HEK293 (cell line): ENCODE measurements at regions not wholly inside any gene's neighbourhood (a gene's known extent, or its start where the extent isn't known, plus 50 kb on each side); places are given as distances from the start of the nearest gene placed in this dataset.

Experiments
- CTCF ChIA-PET: fragments of 350-600 bp; formaldehyde crosslinking; extraction: SDS; loops from one replicate; lab custom pipeline; 2021; ENCODE audit warnings: antibody characterized with exemption; lab: Yijun Ruan, JAX
- POLR2A ChIA-PET: fragments of 300-600 bp; formaldehyde crosslinking; extraction: SDS; loops from one replicate; lab custom pipeline; 2020; ENCODE audit warnings: antibody characterized with exemption, inconsistent platforms; lab: Yijun Ruan, JAX
- H3K27ac ChIP-seq: fragments of 200-500 bp; sonication (Bioruptor generic); 2 replicates; pipeline ENCODE4 v1.5.1; 2014; ENCODE audit warnings: low read depth, low read length, control low read depth, inconsistent platforms; ENCODE audit errors: extremely low read depth
- H3K36me3 ChIP-seq, 2 experiments: fragments of 200-500 bp in 1 of 2; sonication (Bioruptor generic) in 1 of 2; 1 replicate in 1 of 2; 2 replicates in 1 of 2; pipeline ENCODE4 v1.5.1; 2014 to 2017; ENCODE audit warnings: inconsistent platforms in 2 of 2, low read length in 2 of 2; ENCODE audit not compliant: control insufficient read depth in 2 of 2, insufficient read depth in 1 of 2
- H3K4me1 ChIP-seq: fragments of 200-500 bp; sonication (Bioruptor generic); 2 replicates; pipeline ENCODE4 v1.5.1; 2014; ENCODE audit warnings: mild to moderate bottlenecking, low read length, inconsistent platforms; ENCODE audit not compliant: control insufficient read depth, insufficient read depth
- H3K4me3 ChIP-seq: 2 replicates; pipeline ENCODE4 v1.5.1; 2011; ENCODE audit warnings: low read depth, mild to moderate bottlenecking, control low read depth, low read length, moderate library complexity
- H3K9me3 ChIP-seq: fragments of 200-500 bp; sonication (Bioruptor generic); 2 replicates; pipeline ENCODE4 v1.5.1; 2014; ENCODE audit warnings: low read depth, low read length, inconsistent platforms; ENCODE audit not compliant: control insufficient read depth, insufficient read depth
- FEZF1 ChIP-seq: fragments of 450-650 bp; formaldehyde crosslinking; IDR thresholded peaks from 2 replicates; pipeline ENCODE4 v1.5.1; 2016; ENCODE audit warnings: missing biosample characterization, missing genetic modification characterization
- GLIS2 ChIP-seq: fragments of 450-650 bp; formaldehyde crosslinking; IDR thresholded peaks from 2 replicates; pipeline ENCODE4 v1.5.1; 2016; ENCODE audit warnings: missing biosample characterization, missing genetic modification characterization
- HOXA7 ChIP-seq: sonication (generic); formaldehyde crosslinking; IDR thresholded peaks from 2 replicates; pipeline ENCODE4 v1.8.1; 2022; ENCODE audit warnings: missing genetic modification reagents, borderline replicate concordance
- HOXC10 ChIP-seq: sonication (generic); formaldehyde crosslinking; IDR thresholded peaks from 2 replicates; pipeline ENCODE4 v1.8.1; 2023; ENCODE audit warnings: mild to moderate bottlenecking, missing genetic modification reagents
- SALL2 ChIP-seq: fragments of 450-650 bp; formaldehyde crosslinking; IDR thresholded peaks from 2 replicates; pipeline ENCODE4 v1.5.0; 2017; ENCODE audit warnings: missing biosample characterization, mild to moderate bottlenecking, missing genetic modification characterization, borderline replicate concordance
- ZBTB10 ChIP-seq: fragments of 450-650 bp; formaldehyde crosslinking; IDR thresholded peaks from 2 replicates; pipeline ENCODE4 v1.5.1; 2016; ENCODE audit warnings: missing biosample characterization, missing genetic modification characterization
- ZFP69B ChIP-seq: fragments of 450-650 bp; formaldehyde crosslinking; IDR thresholded peaks from 2 replicates; pipeline ENCODE4 v1.5.1; 2016; ENCODE audit warnings: missing biosample characterization, missing genetic modification characterization
- ZNF175 ChIP-seq: fragments of 450-650 bp; formaldehyde crosslinking; IDR thresholded peaks from 2 replicates; pipeline ENCODE4 v1.5.1; 2016; ENCODE audit warnings: missing biosample characterization, missing genetic modification characterization
- ZNF184 ChIP-seq: fragments of 450-650 bp; IDR thresholded peaks from 2 replicates; pipeline ENCODE4 v1.5.1; 2018; ENCODE audit warnings: missing biosample characterization, mild to moderate bottlenecking, missing genetic modification characterization
- ZNF239 ChIP-seq: fragments of 450-650 bp; formaldehyde crosslinking; IDR thresholded peaks from 2 replicates; pipeline ENCODE4 v1.5.1; 2016; ENCODE audit warnings: missing biosample characterization, missing genetic modification characterization
- ZNF423 ChIP-seq: fragments of 450-650 bp; formaldehyde crosslinking; IDR thresholded peaks from 2 replicates; pipeline ENCODE4 v1.5.1; 2016; ENCODE audit warnings: missing biosample characterization, missing genetic modification characterization
- ZNF48 ChIP-seq: fragments of 450-650 bp; formaldehyde crosslinking; IDR thresholded peaks from 2 replicates; pipeline ENCODE4 v1.5.1; 2016; ENCODE audit warnings: missing biosample characterization, missing genetic modification characterization
- ZNF510 ChIP-seq: fragments of 450-650 bp; formaldehyde crosslinking; IDR thresholded peaks from 2 replicates; pipeline ENCODE4 v1.5.1; 2018; ENCODE audit warnings: mild to moderate bottlenecking, missing genetic modification characterization, missing biosample characterization; ENCODE audit not compliant: insufficient replicate concordance
- ZNF548 ChIP-seq: fragments of 450-650 bp; formaldehyde crosslinking; IDR thresholded peaks from 2 replicates; pipeline ENCODE4 v1.5.1; 2016; ENCODE audit warnings: missing biosample characterization, missing genetic modification characterization
- ZNF558 ChIP-seq: fragments of 450-650 bp; formaldehyde crosslinking; IDR thresholded peaks from 2 replicates; pipeline ENCODE4 v1.5.1; 2016; ENCODE audit warnings: missing biosample characterization, missing genetic modification characterization
- ZNF610 ChIP-seq: fragments of 450-650 bp; formaldehyde crosslinking; IDR thresholded peaks from 2 replicates; pipeline ENCODE4 v1.5.1; 2016; ENCODE audit warnings: missing biosample characterization, missing genetic modification characterization, borderline replicate concordance
- ZSCAN30 ChIP-seq: fragments of 450-650 bp; IDR thresholded peaks from 2 replicates; pipeline ENCODE4 v1.5.1; 2018; ENCODE audit warnings: missing biosample characterization, mild to moderate bottlenecking, missing genetic modification characterization, moderate library complexity
- TF ChIP-seq, protein P1 (sequence below): fragments of 450-650 bp; formaldehyde crosslinking; IDR thresholded peaks from 2 replicates; pipeline ENCODE4 v1.5.1; 2016; ENCODE audit warnings: missing biosample characterization, missing genetic modification characterization
- TF ChIP-seq, protein P2 (sequence below): fragments of 450-650 bp; formaldehyde crosslinking; IDR thresholded peaks from 2 replicates; pipeline ENCODE4 v1.5.1; 2016; ENCODE audit warnings: missing biosample characterization, missing genetic modification characterization
- TF ChIP-seq, protein P3 (sequence below): fragments of 450-650 bp; IDR thresholded peaks from 2 replicates; pipeline ENCODE4 v1.5.1; 2018; ENCODE audit warnings: missing biosample characterization, mild to moderate bottlenecking, missing genetic modification characterization
- TF ChIP-seq, protein P4 (sequence below): fragments of 450-650 bp; formaldehyde crosslinking; IDR thresholded peaks from 2 replicates; pipeline ENCODE4; 2016; ENCODE audit warnings: missing biosample characterization, missing genetic modification characterization
- TF ChIP-seq, protein P5 (sequence below): fragments of 450-650 bp; formaldehyde crosslinking; IDR thresholded peaks from 2 replicates; pipeline ENCODE4 v1.5.1; 2016; ENCODE audit warnings: missing biosample characterization, missing genetic modification characterization, low read depth

DNA sequence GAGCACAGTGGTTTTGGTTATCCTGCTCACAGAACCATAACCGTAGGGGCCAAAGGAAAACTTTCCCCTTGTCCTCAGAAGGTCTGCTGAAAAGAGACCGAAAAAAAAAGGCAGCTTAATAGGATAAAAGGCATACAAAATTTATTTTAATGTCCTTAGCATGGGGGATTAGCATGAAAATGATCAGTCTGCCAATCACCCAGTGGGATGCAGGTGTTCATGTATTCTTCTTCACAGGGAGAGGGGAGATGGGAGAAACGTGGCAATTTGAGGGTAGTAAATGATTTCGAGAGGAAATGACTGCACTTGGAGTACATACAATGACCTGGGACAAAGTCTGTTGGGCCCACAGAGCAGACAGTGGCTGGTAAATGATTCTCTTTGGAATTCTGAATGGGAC is 194.0 kb downstream of the AJAP1 start:
- no peak overlapping the region for H3K27ac ChIP-seq
- ChIA-PET CTCF (no interaction called here), POLR2A (no interaction called here)
- H3K4me3 ChIP-seq, result no peak overlapping the region
- H3K4me1 ChIP-seq, result no peaks in the 10 kb centered on the region
- no peaks in the 10 kb centered on the region for H3K9me3 ChIP-seq
- TF ChIP-seq, protein P1, sequence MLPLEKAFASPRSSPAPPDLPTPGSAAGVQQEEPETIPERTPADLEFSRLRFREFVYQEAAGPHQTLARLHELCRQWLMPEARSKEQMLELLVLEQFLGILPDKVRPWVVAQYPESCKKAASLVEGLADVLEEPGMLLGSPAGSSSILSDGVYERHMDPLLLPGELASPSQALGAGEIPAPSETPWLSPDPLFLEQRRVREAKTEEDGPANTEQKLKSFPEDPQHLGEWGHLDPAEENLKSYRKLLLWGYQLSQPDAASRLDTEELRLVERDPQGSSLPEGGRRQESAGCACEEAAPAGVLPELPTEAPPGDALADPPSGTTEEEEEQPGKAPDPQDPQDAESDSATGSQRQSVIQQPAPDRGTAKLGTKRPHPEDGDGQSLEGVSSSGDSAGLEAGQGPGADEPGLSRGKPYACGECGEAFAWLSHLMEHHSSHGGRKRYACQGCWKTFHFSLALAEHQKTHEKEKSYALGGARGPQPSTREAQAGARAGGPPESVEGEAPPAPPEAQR, result no peak
- TF ChIP-seq, protein P2, sequence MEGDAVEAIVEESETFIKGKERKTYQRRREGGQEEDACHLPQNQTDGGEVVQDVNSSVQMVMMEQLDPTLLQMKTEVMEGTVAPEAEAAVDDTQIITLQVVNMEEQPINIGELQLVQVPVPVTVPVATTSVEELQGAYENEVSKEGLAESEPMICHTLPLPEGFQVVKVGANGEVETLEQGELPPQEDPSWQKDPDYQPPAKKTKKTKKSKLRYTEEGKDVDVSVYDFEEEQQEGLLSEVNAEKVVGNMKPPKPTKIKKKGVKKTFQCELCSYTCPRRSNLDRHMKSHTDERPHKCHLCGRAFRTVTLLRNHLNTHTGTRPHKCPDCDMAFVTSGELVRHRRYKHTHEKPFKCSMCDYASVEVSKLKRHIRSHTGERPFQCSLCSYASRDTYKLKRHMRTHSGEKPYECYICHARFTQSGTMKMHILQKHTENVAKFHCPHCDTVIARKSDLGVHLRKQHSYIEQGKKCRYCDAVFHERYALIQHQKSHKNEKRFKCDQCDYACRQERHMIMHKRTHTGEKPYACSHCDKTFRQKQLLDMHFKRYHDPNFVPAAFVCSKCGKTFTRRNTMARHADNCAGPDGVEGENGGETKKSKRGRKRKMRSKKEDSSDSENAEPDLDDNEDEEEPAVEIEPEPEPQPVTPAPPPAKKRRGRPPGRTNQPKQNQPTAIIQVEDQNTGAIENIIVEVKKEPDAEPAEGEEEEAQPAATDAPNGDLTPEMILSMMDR (tag by site-specific recombination), result no peak
- TF ChIP-seq, protein P3, sequence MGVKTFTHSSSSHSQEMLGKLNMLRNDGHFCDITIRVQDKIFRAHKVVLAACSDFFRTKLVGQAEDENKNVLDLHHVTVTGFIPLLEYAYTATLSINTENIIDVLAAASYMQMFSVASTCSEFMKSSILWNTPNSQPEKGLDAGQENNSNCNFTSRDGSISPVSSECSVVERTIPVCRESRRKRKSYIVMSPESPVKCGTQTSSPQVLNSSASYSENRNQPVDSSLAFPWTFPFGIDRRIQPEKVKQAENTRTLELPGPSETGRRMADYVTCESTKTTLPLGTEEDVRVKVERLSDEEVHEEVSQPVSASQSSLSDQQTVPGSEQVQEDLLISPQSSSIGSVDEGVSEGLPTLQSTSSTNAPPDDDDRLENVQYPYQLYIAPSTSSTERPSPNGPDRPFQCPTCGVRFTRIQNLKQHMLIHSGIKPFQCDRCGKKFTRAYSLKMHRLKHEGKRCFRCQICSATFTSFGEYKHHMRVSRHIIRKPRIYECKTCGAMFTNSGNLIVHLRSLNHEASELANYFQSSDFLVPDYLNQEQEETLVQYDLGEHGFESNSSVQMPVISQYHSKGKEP (tag by site-specific recombination), result no peak
- H3K36me3 ChIP-seq, result no peaks in the 10 kb centered on the region

DNA sequence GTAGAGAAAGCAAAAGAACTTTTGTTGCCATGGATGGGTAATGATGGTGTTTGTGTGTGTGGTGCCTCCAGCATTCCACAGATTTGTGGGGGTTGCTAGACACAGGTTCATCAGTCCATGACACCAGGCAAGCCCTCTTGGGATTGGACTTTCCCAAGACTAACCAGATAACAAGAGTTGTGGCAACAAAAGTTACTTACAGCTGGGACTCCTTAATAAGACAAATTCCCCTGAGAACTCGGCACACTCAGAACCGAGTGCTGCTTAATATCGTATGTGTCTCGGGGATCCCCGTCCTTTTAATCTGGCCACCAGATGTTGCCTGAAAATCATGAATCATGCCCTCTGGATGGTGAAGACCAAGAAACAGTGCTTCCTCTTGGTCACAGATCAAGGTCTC is 193.3 kb downstream of the AJAP1 start:
- POLR2A ChIA-PET, result no interaction called here
- H3K4me3 ChIP-seq, result no peak overlapping the region
- no peaks in the 10 kb centered on the region for H3K36me3 ChIP-seq
- H3K4me1 ChIP-seq, result no peaks in the 10 kb centered on the region
- H3K27ac ChIP-seq, result no peak overlapping the region
- no peaks in the 10 kb centered on the region for H3K9me3 ChIP-seq
- CTCF ChIA-PET, result no interaction called here
- TF ChIP-seq HOXA7 (CRISPR knock-in tag), result no peak
- no peak for TF ChIP-seq HOXC10 (CRISPR knock-in tag)
- TF ChIP-seq, protein P4, sequence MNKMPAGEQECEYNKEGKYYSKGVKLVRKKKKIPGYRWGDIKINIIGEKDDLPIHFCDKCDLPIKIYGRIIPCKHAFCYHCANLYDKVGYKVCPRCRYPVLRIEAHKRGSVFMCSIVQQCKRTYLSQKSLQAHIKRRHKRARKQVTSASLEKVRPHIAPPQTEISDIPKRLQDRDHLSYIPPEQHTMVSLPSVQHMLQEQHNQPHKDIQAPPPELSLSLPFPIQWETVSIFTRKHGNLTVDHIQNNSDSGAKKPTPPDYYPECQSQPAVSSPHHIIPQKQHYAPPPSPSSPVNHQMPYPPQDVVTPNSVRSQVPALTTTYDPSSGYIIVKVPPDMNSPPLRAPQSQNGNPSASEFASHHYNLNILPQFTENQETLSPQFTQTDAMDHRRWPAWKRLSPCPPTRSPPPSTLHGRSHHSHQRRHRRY (tag by site-specific recombination), result no peak
- TF ChIP-seq GLIS2 (tag by site-specific recombination), result no peak
- TF ChIP-seq ZNF510 (tag by site-specific recombination), result no peak
- TF ChIP-seq SALL2 (tag by site-specific recombination), result no peak
- no peak for TF ChIP-seq ZFP69B (tag by site-specific recombination)
- no peak for TF ChIP-seq ZNF48 (tag by site-specific recombination)
- TF ChIP-seq ZNF184 (tag by site-specific recombination), result no peak
- TF ChIP-seq, protein P5, sequence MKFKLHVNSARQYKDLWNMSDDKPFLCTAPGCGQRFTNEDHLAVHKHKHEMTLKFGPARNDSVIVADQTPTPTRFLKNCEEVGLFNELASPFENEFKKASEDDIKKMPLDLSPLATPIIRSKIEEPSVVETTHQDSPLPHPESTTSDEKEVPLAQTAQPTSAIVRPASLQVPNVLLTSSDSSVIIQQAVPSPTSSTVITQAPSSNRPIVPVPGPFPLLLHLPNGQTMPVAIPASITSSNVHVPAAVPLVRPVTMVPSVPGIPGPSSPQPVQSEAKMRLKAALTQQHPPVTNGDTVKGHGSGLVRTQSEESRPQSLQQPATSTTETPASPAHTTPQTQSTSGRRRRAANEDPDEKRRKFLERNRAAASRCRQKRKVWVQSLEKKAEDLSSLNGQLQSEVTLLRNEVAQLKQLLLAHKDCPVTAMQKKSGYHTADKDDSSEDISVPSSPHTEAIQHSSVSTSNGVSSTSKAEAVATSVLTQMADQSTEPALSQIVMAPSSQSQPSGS (tag by site-specific recombination), result no peak
- no peak for TF ChIP-seq ZBTB10 (tag by site-specific recombination)
- no peak for TF ChIP-seq ZNF423 (tag by site-specific recombination)
- TF ChIP-seq ZNF175 (tag by site-specific recombination), result no peak
- TF ChIP-seq ZNF558, result no peak
- TF ChIP-seq ZSCAN30, result no peak
- TF ChIP-seq ZNF610 (tag by site-specific recombination), result no peak
- no peak for TF ChIP-seq ZNF548 (tag by site-specific recombination)
- TF ChIP-seq ZNF239, result no peak
- no peak for TF ChIP-seq FEZF1
